ENCODE measurements at regions not wholly inside any gene's neighbourhood (a gene's known extent, or its start where the extent isn't known, plus 50 kb on each side); places are given as distances from the start of the nearest gene placed in this dataset.

- Histone ChIP-seq H3K9ac (no peak overlapping the region), H3K27ac (ENCODE audit: low read depth in 2 of 2, low read length in 1 of 2) (no peak overlapping the region), H2AFZ (ENCODE audit: low read depth) (no peak overlapping the region), H3K4me1 (ENCODE audit: control insufficient read depth in 1 of 2, insufficient read depth in 2 of 2, low read depth in 1 of 2, low read length in 1 of 2) (peaks cover 0 to 14% of the 10 kb centered on the region in 2 experiments; a peak in 2 of 4 replicates), H3K27me3 (ENCODE audit: insufficient read depth) (no peaks in the 10 kb centered on the region), H3K9me3 (no peaks in the 10 kb centered on the region), H3K79me2 (ENCODE audit: insufficient read depth) (no peaks in the 10 kb centered on the region), H3F3A (replicated peaks; ENCODE audit: insufficient read depth) (no peaks in the 10 kb centered on the region), H3K4me3 (ENCODE audit: low read depth in 2 of 2, low read length in 1 of 2) (no peak overlapping the region), H3K36me3 (replicated peaks in 1 of 2; ENCODE audit: control insufficient read depth in 1 of 2, insufficient read depth in 2 of 2, low read length in 1 of 2) (no peaks in the 10 kb centered on the region), H3K9me2 (no peaks in the 10 kb centered on the region), H3K4me2 (no peak overlapping the region), H4K20me1 (ENCODE audit: insufficient read depth) (no peaks in the 10 kb centered on the region)
- 51% methylated on average over 10 of the region's 10 CpGs for WGBS (ENCODE audit: low lambda C conversion rate)
- ChIA-PET POLR2A (no interaction called here), CTCF (interaction anchor here (1.0 kb wide), 1 partner anchor 15 kb away, joined by 3 read pairs; no protein-coding TSS in a partner anchor)
- no peak for DNase-seq
- TF ChIP-seq, protein P1, sequence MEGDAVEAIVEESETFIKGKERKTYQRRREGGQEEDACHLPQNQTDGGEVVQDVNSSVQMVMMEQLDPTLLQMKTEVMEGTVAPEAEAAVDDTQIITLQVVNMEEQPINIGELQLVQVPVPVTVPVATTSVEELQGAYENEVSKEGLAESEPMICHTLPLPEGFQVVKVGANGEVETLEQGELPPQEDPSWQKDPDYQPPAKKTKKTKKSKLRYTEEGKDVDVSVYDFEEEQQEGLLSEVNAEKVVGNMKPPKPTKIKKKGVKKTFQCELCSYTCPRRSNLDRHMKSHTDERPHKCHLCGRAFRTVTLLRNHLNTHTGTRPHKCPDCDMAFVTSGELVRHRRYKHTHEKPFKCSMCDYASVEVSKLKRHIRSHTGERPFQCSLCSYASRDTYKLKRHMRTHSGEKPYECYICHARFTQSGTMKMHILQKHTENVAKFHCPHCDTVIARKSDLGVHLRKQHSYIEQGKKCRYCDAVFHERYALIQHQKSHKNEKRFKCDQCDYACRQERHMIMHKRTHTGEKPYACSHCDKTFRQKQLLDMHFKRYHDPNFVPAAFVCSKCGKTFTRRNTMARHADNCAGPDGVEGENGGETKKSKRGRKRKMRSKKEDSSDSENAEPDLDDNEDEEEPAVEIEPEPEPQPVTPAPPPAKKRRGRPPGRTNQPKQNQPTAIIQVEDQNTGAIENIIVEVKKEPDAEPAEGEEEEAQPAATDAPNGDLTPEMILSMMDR (IDR thresholded peaks at IDR 0.05), result no peak
- TF ChIP-seq SIN3A (IDR thresholded peaks at IDR 0.05; ENCODE audit: borderline replicate concordance, low read depth, low read length) (no peak), POLR2AphosphoS5 (IDR thresholded peaks at IDR 0.05; ENCODE audit: low read depth, low read length) (no peak)
Measured at GRCh38 chr2:2512931-2513330, 181.9 kb upstream of the MYT1L start.

- ChIA-PET CTCF (interaction anchor here (0.6 kb wide), 1 partner anchor 61 kb away, joined by 3 read pairs; no protein-coding TSS in a partner anchor), POLR2A (no interaction called here)
- H3K9me3 ChIP-seq, result 0 out of 2 replicates have a peak, but pooled peaks cover 3% of the 10 kb centered on the region
- no peak overlapping the region for H3K9ac ChIP-seq
- H3K27ac ChIP-seq (ENCODE audit: low read depth in 2 of 2, low read length in 1 of 2), result no peak overlapping the region
- no peaks in the 10 kb centered on the region for H3K27me3 ChIP-seq (ENCODE audit: insufficient read depth)
- H4K20me1 ChIP-seq (ENCODE audit: insufficient read depth), result no peaks in the 10 kb centered on the region
- WGBS (ENCODE audit: low lambda C conversion rate), result 38% methylated on average over 15 of the region's 20 CpGs
- H3K79me2 ChIP-seq (ENCODE audit: insufficient read depth), result no peaks in the 10 kb centered on the region
- no peak overlapping the region for H3K4me3 ChIP-seq (ENCODE audit: low read depth in 2 of 2, low read length in 1 of 2)
- no peaks in the 10 kb centered on the region for H3F3A ChIP-seq (replicated peaks; ENCODE audit: insufficient read depth)
- H3K9me2 ChIP-seq, result no peaks in the 10 kb centered on the region
- DNase-seq, result no peak
- H2AFZ ChIP-seq (ENCODE audit: low read depth), result no peak overlapping the region
- H3K4me2 ChIP-seq, result no peak overlapping the region
- TF ChIP-seq, protein P2, sequence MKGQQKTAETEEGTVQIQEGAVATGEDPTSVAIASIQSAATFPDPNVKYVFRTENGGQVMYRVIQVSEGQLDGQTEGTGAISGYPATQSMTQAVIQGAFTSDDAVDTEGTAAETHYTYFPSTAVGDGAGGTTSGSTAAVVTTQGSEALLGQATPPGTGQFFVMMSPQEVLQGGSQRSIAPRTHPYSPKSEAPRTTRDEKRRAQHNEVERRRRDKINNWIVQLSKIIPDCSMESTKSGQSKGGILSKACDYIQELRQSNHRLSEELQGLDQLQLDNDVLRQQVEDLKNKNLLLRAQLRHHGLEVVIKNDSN (IDR thresholded peaks at IDR 0.05; ENCODE audit: borderline replicate concordance, low read depth), result no peak
- TF ChIP-seq POLR2AphosphoS5 (IDR thresholded peaks at IDR 0.05; ENCODE audit: low read depth, low read length), result no peak
- peaks cover 0 to 17% of the 10 kb centered on the region in 2 experiments; a peak in 2 of 4 replicates for H3K4me1 ChIP-seq (ENCODE audit: control insufficient read depth in 1 of 2, insufficient read depth in 2 of 2, low read depth in 1 of 2, low read length in 1 of 2)
- H3K36me3 ChIP-seq (replicated peaks in 1 of 2; ENCODE audit: control insufficient read depth in 1 of 2, insufficient read depth in 2 of 2, low read length in 1 of 2), result no peaks in the 10 kb centered on the region
Measured at GRCh38 chr2:2507417-2507997, 176.4 kb upstream of the MYT1L start.

- H4K20me1 ChIP-seq (ENCODE audit: insufficient read depth), result no peaks in the 10 kb centered on the region
- H3K79me2 ChIP-seq (ENCODE audit: insufficient read depth), result no peaks in the 10 kb centered on the region
- H3K27ac ChIP-seq (ENCODE audit: low read depth in 2 of 2, low read length in 1 of 2), result no peak overlapping the region
- H3F3A ChIP-seq (replicated peaks; ENCODE audit: insufficient read depth), result no peaks in the 10 kb centered on the region
- H3K4me2 ChIP-seq, result no peak overlapping the region
- ChIA-PET POLR2A (no interaction called here), CTCF (no interaction called here)
- H3K9me2 ChIP-seq, result no peaks in the 10 kb centered on the region
- H3K9me3 ChIP-seq, result 0 out of 2 replicates have a peak, but pooled peaks cover 3% of the 10 kb centered on the region
- H3K4me1 ChIP-seq (ENCODE audit: control insufficient read depth in 1 of 2, insufficient read depth in 2 of 2, low read depth in 1 of 2, low read length in 1 of 2), result peaks cover 0 to 19% of the 10 kb centered on the region in 2 experiments; a peak in 2 of 4 replicates
- no peak overlapping the region for H2AFZ ChIP-seq (ENCODE audit: low read depth)
- H3K27me3 ChIP-seq (ENCODE audit: insufficient read depth), result no peaks in the 10 kb centered on the region
- no peaks in the 10 kb centered on the region for H3K36me3 ChIP-seq (replicated peaks in 1 of 2; ENCODE audit: control insufficient read depth in 1 of 2, insufficient read depth in 2 of 2, low read length in 1 of 2)
- DNase-seq, result no peak
- H3K4me3 ChIP-seq (ENCODE audit: low read depth in 2 of 2, low read length in 1 of 2), result no peak overlapping the region
- no peak overlapping the region for H3K9ac ChIP-seq
- WGBS (ENCODE audit: low lambda C conversion rate), result 44% methylated on average over 6 of the region's 6 CpGs
- no peak for TF ChIP-seq PBX3 (IDR thresholded peaks at IDR 0.05)
- TF ChIP-seq RXRA (IDR thresholded peaks at IDR 0.05; ENCODE audit: borderline replicate concordance, low read depth), result no peak
- no peak for TF ChIP-seq CHD2 (IDR thresholded peaks at IDR 0.05; ENCODE audit: low read length, partially characterized antibody)
- TF ChIP-seq REST (IDR thresholded peaks at IDR 0.05; ENCODE audit: low read depth, low read length), result no peak
- no peak for TF ChIP-seq YY1 (IDR thresholded peaks at IDR 0.05; ENCODE audit: low read depth)
- TF ChIP-seq TEAD4 (IDR thresholded peaks at IDR 0.05; ENCODE audit: borderline replicate concordance, insufficient read depth), result no peak
- no peak for TF ChIP-seq MEF2A (IDR thresholded peaks at IDR 0.05; ENCODE audit: borderline replicate concordance, low read depth)
Measured at GRCh38 chr2:2506536-2506935, 175.5 kb upstream of the MYT1L start.
